Lower leg skin (tissue), 4 donors: ENCODE measurements at regions not wholly inside any gene's neighbourhood (a gene's known extent, or its start where the extent isn't known, plus 50 kb on each side); places are given as distances from the start of the nearest gene placed in this dataset.

ENCODE experiments used
- DNase-seq, 2 donors: peaks; one replicate each; pipeline ENCODE4 v3.0.0-alpha.2; 2019; ENCODE audit warnings: low spot score in 2 of 2
- H3K4me3 ChIP-seq: fragments of 200-600 bp; sonication (generic); 2 replicates; pipeline ENCODE4 v1.5.1; 2017; ENCODE audit warnings: mild to moderate bottlenecking, low read depth; ENCODE audit not compliant: poor library complexity, severe bottlenecking
- CTCF ChIP-seq, 3 donors: fragments of 450-650 bp; IDR thresholded peaks; one replicate each; pipeline ENCODE4 v1.5.1; 2016; ENCODE audit warnings: antibody characterized with exemption in 3 of 3, mild to moderate bottlenecking in 3 of 3, moderate library complexity in 2 of 3
- POLR2A ChIP-seq, 2 donors: fragments of 450-650 bp; IDR thresholded peaks; one replicate each; pipeline ENCODE4 v1.6.1; 2016 to 2017; ENCODE audit warnings: antibody characterized with exemption in 2 of 2, mild to moderate bottlenecking in 1 of 2, moderate library complexity in 1 of 2
- WGBS, 2 donors: methylation state at CpG; one replicate each; pipeline ENCODE4 v1.1.5; 2018; 5-methylcytosine and 5-hydroxymethylcytosine counted together
- intact Hi-C: fragments of 100-400 bp; cut with DNase I; formaldehyde crosslinking; loops from one replicate; pipeline ENCODE4 v1.15.0; 2023; ENCODE audit warnings: low total_unique reads

DNA sequence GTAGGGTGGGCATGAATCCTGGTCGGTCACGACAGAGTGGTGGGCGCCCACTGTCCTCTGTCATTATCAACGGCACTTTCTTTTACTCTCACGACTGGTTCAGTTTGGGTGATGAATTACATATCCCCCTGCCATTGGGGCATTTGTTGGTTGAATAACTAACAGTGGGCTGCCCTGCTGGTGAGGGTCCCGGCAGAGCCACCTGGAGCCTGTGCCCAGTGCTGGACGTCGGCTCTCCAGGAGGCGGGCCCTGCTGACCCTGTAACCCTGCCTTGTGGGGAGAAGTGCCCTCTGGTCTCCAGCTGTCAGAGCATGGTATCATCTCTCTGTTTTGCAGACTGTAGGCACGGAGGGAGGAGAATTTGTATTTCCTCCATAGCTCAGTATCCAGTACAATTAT lies 199.1 kb downstream of the GLRX3 start:
- 77 to 81% methylated on average over 10 of the region's 10 CpGs for WGBS, 2 donors
- TF ChIP-seq CTCF (IDR thresholded peaks at IDR 0.05) (no peak), POLR2A (IDR thresholded peaks at IDR 0.05) (no peak)
- no peak overlapping the region for H3K4me3 ChIP-seq
- peak in 1 of 2 donors; percentile 57 for DNase-seq
- intact Hi-C loops, result no loop called here

GRCh38 chr10:130336617-130337304 lies 200.6 kb downstream of the GLRX3 start:
- H3K4me3 ChIP-seq, result no peak overlapping the region
- intact Hi-C loops, result no loop called here
- 67 to 74% methylated on average over 8 of the region's 8 CpGs for WGBS, 2 donors
- DNase-seq, result peak in 1 of 2 donors; percentile 70
- TF ChIP-seq POLR2A (IDR thresholded peaks at IDR 0.05), result no peak
- no peak for TF ChIP-seq CTCF (IDR thresholded peaks at IDR 0.05)

DNA sequence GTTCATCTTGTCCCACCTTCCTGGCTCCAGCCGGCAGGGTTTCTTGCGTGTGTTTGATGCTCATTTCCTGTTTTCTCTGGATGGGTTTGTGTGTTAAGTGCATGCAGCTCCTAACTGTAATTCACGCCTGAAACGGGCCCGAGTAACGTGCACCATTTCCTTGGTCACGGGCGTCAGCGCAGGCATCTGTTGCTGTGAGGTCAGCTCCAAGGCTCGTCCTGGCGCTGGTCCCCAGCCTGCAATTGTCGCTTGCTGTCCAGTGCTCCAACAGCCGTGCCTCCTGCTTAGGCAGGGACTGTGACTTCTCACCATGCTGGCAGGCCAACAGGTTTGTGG lies 201.1 kb downstream of the GLRX3 start:
- 67 to 79% methylated on average over 13 of the region's 13 CpGs for WGBS, 2 donors
- no peak overlapping the region for H3K4me3 ChIP-seq
- intact Hi-C loops, result no loop called here
- DNase-seq, result no peak
- TF ChIP-seq POLR2A (IDR thresholded peaks at IDR 0.05), result no peak
- no peak for TF ChIP-seq CTCF (IDR thresholded peaks at IDR 0.05)

GRCh38 chr10:130337696-130338635 lies 201.8 kb downstream of the GLRX3 start:
- TF ChIP-seq POLR2A (IDR thresholded peaks at IDR 0.05) (no peak), CTCF (IDR thresholded peaks at IDR 0.05) (no peak)
- intact Hi-C loops, result no loop called here
- H3K4me3 ChIP-seq, result no peak overlapping the region
- 78 to 83% methylated on average over 19 of the region's 19 CpGs for WGBS, 2 donors
- DNase-seq, result peak in 1 of 2 donors; percentile 80

DNA sequence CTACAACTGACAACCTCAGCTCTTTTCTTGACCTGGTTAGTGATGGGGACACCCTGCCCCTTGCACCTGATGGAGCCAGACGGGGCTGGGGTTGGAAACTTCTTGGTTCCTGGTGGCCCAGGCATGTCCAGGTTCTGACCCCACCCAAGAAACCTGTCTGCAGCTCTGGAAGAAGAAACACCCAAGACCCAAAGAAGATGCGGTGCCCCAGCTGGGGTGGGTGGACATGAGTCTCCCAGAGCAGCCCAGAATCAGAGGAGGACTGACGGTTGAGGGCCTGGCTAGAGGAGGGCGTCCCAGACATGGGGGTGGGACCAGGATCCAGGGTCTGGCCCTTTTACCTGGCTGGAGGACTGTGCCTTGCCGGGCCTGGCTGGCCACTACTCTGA lies 202.4 kb downstream of the GLRX3 start:
- peak in 1 of 2 donors; percentile 59 for DNase-seq
- 83% methylated on average over 5 of the region's 5 CpGs for WGBS, 2 donors
- intact Hi-C loops, result no loop called here
- TF ChIP-seq POLR2A (IDR thresholded peaks at IDR 0.05) (no peak), CTCF (IDR thresholded peaks at IDR 0.05) (no peak)
- no peak overlapping the region for H3K4me3 ChIP-seq
